ENCODE measurements at regions not wholly inside any gene's neighbourhood (a gene's known extent, or its start where the extent isn't known, plus 50 kb on each side); places are given as distances from the start of the nearest gene placed in this dataset.

- no peaks in the 10 kb centered on the region for H3K36me3 ChIP-seq (ENCODE audit: insufficient read depth in 1 of 2, low read depth in 1 of 2)
- intact Hi-C loops (cut with DNase I), result no loop called here
- ATAC-seq (no peak), DNase-seq (no peak)
- no peaks in the 10 kb centered on the region for H3K9me3 ChIP-seq
- no peaks in the 10 kb centered on the region for H3K27me3 ChIP-seq (ENCODE audit: insufficient read depth in 3 of 3, low read length in 2 of 3)
- no peaks in the 10 kb centered on the region for H3K4me1 ChIP-seq
- H3K27ac ChIP-seq, result no peak overlapping the region
- no peak overlapping the region for H3K4me3 ChIP-seq
- TF ChIP-seq CTCF (IDR thresholded peaks at IDR 0.05), result no peak
- WGBS, 3 donors, result 74 to 91% (median 82%) methylated on average over 1 of the region's 1 CpG
These were observed 791.1 kb upstream of the CDH10 start for GRCh38 chr5:25435882-25436281.

GRCh38 chr5:25427240-25427639, 782.5 kb upstream of the CDH10 start:
- ATAC-seq (no peak), DNase-seq (no peak)
- Histone ChIP-seq H3K4me1 (no peaks in the 10 kb centered on the region), H3K27ac (no peak overlapping the region), H3K36me3 (ENCODE audit: insufficient read depth in 1 of 2, low read depth in 1 of 2) (no peaks in the 10 kb centered on the region), H3K9me3 (no peaks in the 10 kb centered on the region), H3K4me3 (no peak overlapping the region), H3K27me3 (ENCODE audit: insufficient read depth in 3 of 3, low read length in 2 of 3) (no peaks in the 10 kb centered on the region)
- WGBS, 3 donors, result 88 to 98% (median 92%) methylated on average over 1 of the region's 1 CpG
- TF ChIP-seq CTCF (IDR thresholded peaks at IDR 0.05), result no peak
- intact Hi-C loops (cut with DNase I), result no loop called here

- Histone ChIP-seq H3K27me3 (ENCODE audit: insufficient read depth in 3 of 3, low read length in 2 of 3) (no peaks in the 10 kb centered on the region), H3K36me3 (ENCODE audit: insufficient read depth in 1 of 2, low read depth in 1 of 2) (no peaks in the 10 kb centered on the region), H3K9me3 (no peaks in the 10 kb centered on the region), H3K4me3 (no peak overlapping the region), H3K27ac (no peak overlapping the region), H3K4me1 (no peaks in the 10 kb centered on the region)
- 88 to 97% (median 92%) methylated on average over 1 of the region's 1 CpG for WGBS, 3 donors
- DNase-seq, result no peak
- no peak for ATAC-seq
- intact Hi-C loops (cut with DNase I), result no loop called here
- TF ChIP-seq CTCF (IDR thresholded peaks at IDR 0.05), result no peak
These were observed 778.5 kb upstream of the CDH10 start for GRCh38 chr5:25423271-25423670.

GRCh38 chr5:25419684-25420083, 774.9 kb upstream of the CDH10 start:
- no peaks in the 10 kb centered on the region for H3K27me3 ChIP-seq (ENCODE audit: insufficient read depth in 3 of 3, low read length in 2 of 3)
- ATAC-seq (no peak), DNase-seq (no peak)
- no peaks in the 10 kb centered on the region for H3K4me1 ChIP-seq
- no peaks in the 10 kb centered on the region for H3K36me3 ChIP-seq (ENCODE audit: insufficient read depth in 1 of 2, low read depth in 1 of 2)
- peaks cover 4% of the 10 kb centered on the region for H3K9me3 ChIP-seq
- intact Hi-C loops (cut with DNase I), result no loop called here
- no peak overlapping the region for H3K4me3 ChIP-seq
- no peak for TF ChIP-seq CTCF (IDR thresholded peaks at IDR 0.05)
- no peak overlapping the region for H3K27ac ChIP-seq
- WGBS, 3 donors, result 75 to 88% (median 84%) methylated on average over 2 of the region's 2 CpGs

- WGBS, 3 donors, result 67 to 69% (median 68%) methylated on average over 3 of the region's 3 CpGs
- Histone ChIP-seq H3K4me1 (no peaks in the 10 kb centered on the region), H3K9me3 (peaks cover 4% of the 10 kb centered on the region), H3K4me3 (no peak overlapping the region), H3K36me3 (ENCODE audit: insufficient read depth in 1 of 2, low read depth in 1 of 2) (no peaks in the 10 kb centered on the region), H3K27me3 (ENCODE audit: insufficient read depth in 3 of 3, low read length in 2 of 3) (no peaks in the 10 kb centered on the region), H3K27ac (no peak overlapping the region)
- ATAC-seq (no peak), DNase-seq (no peak)
- TF ChIP-seq CTCF (IDR thresholded peaks at IDR 0.05), result no peak
- intact Hi-C loops (cut with DNase I), result no loop called here
These were observed 774.2 kb upstream of the CDH10 start for GRCh38 chr5:25418978-25419377.

Data from psoas muscle (tissue), 7 donors.